ENCODE measurements at regions not wholly inside any gene's neighbourhood (a gene's known extent, or its start where the extent isn't known, plus 50 kb on each side); places are given as distances from the start of the nearest gene placed in this dataset.

DNA sequence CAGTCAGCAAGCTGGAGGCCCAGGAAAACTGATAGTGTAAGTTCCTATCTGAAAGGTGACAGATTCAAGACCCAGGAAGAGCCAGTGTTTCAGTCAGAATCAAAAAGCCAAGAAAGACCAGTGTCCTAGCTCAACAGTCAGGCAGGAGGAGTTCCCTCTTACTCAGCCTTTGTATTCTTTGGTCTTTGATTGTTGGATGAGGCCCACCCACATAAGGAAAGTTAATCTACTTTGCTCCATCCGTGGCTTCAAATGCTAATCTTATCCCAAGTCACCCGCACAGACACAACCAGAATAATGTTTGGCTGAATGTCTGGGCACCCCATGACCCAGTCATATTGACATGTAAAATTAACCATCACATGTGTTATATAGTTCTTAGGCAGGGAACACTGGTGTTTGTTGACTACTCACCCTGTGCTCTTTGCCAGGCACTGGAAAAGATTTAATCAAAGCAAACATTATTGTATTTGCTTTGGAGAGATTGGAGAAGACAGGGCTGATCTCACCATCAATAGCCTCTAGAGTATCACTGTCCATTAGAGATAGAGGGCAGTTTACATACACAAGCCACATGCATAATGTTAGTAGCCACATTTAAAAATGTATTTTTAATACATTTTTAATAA is 96.3 kb upstream of the KCNN2 start:
- H3K23ac ChIP-seq (ENCODE audit: low read depth, low read length) = no peak overlapping the region
- no peak overlapping the region for H2BK120ac ChIP-seq (ENCODE audit: low read depth, low read length)
- no peak overlapping the region for H4K5ac ChIP-seq (ENCODE audit: low read depth, low read length)
- peaks cover 2% of the 10 kb centered on the region for H3K4me1 ChIP-seq (ENCODE audit: control insufficient read depth, insufficient read depth, low read length)
- H3K4me2 ChIP-seq (ENCODE audit: low read depth, low read length) = no peak overlapping the region
- DNase-seq = no peak
- no peaks in the 10 kb centered on the region for H3K27me3 ChIP-seq (ENCODE audit: control insufficient read depth, insufficient read depth, low read length)
- no peak for ATAC-seq (ENCODE audit: low read depth)
- in situ Hi-C loops (cut with MboI; ENCODE audit: low sequenced_read_pairs) (no loop called here), dilution Hi-C loops (cut with HindIII; ENCODE audit: low sequenced_read_pairs, unreplicated experiment) (no loop called here), intact Hi-C loops (cut with micrococcal nuclease) (no loop called here)
- H3K18ac ChIP-seq (ENCODE audit: low read depth, low read length) = peak overlapping the region; percentile 3; the same call in 1 of the 2 replicates
- no peaks in the 10 kb centered on the region for H4K20me1 ChIP-seq (ENCODE audit: insufficient read depth, low read length)
- H2AFZ ChIP-seq (replicated peaks; ENCODE audit: low read length, poor library complexity) = no peak overlapping the region
- H3K9me1 ChIP-seq (ENCODE audit: insufficient read depth, low read length) = no peaks in the 10 kb centered on the region
- no peak overlapping the region for H3K27ac ChIP-seq (ENCODE audit: insufficient read depth, low read length)
- H4K8ac ChIP-seq (ENCODE audit: low read depth in 2 of 2, low read length in 2 of 2) = peak overlapping the region; percentile 23 to 56; a peak in 3 of 4 replicates
- H3K14ac ChIP-seq (replicated peaks; ENCODE audit: low read depth, low read length) = no peak overlapping the region
- H2BK5ac ChIP-seq (ENCODE audit: low read depth, low read length, poor library complexity, severe bottlenecking) = no peak overlapping the region
- ChIA-PET CTCF (interaction anchor here (1.1 kb wide), 1 partner anchor 16 kb away, joined by 3 read pairs; no protein-coding TSS in a partner anchor), POLR2A (ENCODE audit: unreplicated experiment) (no interaction called here)
- H3K79me1 ChIP-seq (ENCODE audit: low read depth in 1 of 2, low read length in 2 of 2) = 0 out of 4 replicates have a peak, but pooled peaks cover 0 to 9% of the 10 kb centered on the region in 2 experiments
- H3K36me3 ChIP-seq (ENCODE audit: control insufficient read depth, insufficient read depth, low read length) = no peaks in the 10 kb centered on the region
- 0 out of 3 replicates have a peak overlapping the region, but pooled peaks have one; percentile 27 for H2BK15ac ChIP-seq (ENCODE audit: low read depth, low read length)
- no peak overlapping the region for H2BK20ac ChIP-seq (ENCODE audit: low read depth, low read length)
- H4K91ac ChIP-seq (ENCODE audit: insufficient read depth, low read depth, low read length) = no peak overlapping the region
- BruUV-seq (replicated peaks) = no TSS peak
- no peak overlapping the region for H2AK5ac ChIP-seq (ENCODE audit: low read depth, low read length)
- H3K9ac ChIP-seq (ENCODE audit: low read depth, low read length) = no peak overlapping the region
- H2AK9ac ChIP-seq (replicated peaks; ENCODE audit: low read depth, low read length, poor library complexity) = no peak overlapping the region
- no peak overlapping the region for H3K4ac ChIP-seq (ENCODE audit: low read depth, low read length)
- H3K56ac ChIP-seq (ENCODE audit: extremely low read depth, insufficient read depth, low read length) = no peak overlapping the region
- no peak overlapping the region for H3K4me3 ChIP-seq (ENCODE audit: insufficient read depth, low read depth, low read length)
- no peaks in the 10 kb centered on the region for H3K9me3 ChIP-seq (ENCODE audit: control insufficient read depth, insufficient read depth, low read length)
- no CpG with 5 or more reads among the region's 2 CpGs for WGBS, 2 experiments (ENCODE audit: extremely low coverage in 2 of 2, insufficient read length in 1 of 2)
- TF ChIP-seq SMC3 (IDR thresholded peaks at IDR 0.05; ENCODE audit: low read depth, low read length) = no peak
- no peak for TF ChIP-seq RAD21 (IDR thresholded peaks at IDR 0.05; ENCODE audit: low read length)
- no peak for TF ChIP-seq MXI1 (IDR thresholded peaks at IDR 0.05; ENCODE audit: borderline replicate concordance, low read depth, low read length)
- no peak for TF ChIP-seq MAFK (IDR thresholded peaks at IDR 0.05; ENCODE audit: low read depth, low read length)
- no peak for TF ChIP-seq NFE2L2 (IDR thresholded peaks at IDR 0.05; ENCODE audit: low read depth, low read length)
- TF ChIP-seq CHD1 (IDR thresholded peaks at IDR 0.05; ENCODE audit: low read depth, low read length) = no peak
- TF ChIP-seq BHLHE40 (IDR thresholded peaks at IDR 0.05; ENCODE audit: low read depth, low read length) = no peak
- TF ChIP-seq, protein P1, sequence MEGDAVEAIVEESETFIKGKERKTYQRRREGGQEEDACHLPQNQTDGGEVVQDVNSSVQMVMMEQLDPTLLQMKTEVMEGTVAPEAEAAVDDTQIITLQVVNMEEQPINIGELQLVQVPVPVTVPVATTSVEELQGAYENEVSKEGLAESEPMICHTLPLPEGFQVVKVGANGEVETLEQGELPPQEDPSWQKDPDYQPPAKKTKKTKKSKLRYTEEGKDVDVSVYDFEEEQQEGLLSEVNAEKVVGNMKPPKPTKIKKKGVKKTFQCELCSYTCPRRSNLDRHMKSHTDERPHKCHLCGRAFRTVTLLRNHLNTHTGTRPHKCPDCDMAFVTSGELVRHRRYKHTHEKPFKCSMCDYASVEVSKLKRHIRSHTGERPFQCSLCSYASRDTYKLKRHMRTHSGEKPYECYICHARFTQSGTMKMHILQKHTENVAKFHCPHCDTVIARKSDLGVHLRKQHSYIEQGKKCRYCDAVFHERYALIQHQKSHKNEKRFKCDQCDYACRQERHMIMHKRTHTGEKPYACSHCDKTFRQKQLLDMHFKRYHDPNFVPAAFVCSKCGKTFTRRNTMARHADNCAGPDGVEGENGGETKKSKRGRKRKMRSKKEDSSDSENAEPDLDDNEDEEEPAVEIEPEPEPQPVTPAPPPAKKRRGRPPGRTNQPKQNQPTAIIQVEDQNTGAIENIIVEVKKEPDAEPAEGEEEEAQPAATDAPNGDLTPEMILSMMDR (conservative IDR thresholded peaks at IDR 0.05; ENCODE audit: low read depth, low read length) = no peak
